ENCODE measurements at regions not wholly inside any gene's neighbourhood (a gene's known extent, or its start where the extent isn't known, plus 50 kb on each side); places are given as distances from the start of the nearest gene placed in this dataset.

GRCh38 chr11:113614097-113614496 is 92.0 kb downstream of the TMPRSS5 start:
- TF ChIP-seq, protein P1, sequence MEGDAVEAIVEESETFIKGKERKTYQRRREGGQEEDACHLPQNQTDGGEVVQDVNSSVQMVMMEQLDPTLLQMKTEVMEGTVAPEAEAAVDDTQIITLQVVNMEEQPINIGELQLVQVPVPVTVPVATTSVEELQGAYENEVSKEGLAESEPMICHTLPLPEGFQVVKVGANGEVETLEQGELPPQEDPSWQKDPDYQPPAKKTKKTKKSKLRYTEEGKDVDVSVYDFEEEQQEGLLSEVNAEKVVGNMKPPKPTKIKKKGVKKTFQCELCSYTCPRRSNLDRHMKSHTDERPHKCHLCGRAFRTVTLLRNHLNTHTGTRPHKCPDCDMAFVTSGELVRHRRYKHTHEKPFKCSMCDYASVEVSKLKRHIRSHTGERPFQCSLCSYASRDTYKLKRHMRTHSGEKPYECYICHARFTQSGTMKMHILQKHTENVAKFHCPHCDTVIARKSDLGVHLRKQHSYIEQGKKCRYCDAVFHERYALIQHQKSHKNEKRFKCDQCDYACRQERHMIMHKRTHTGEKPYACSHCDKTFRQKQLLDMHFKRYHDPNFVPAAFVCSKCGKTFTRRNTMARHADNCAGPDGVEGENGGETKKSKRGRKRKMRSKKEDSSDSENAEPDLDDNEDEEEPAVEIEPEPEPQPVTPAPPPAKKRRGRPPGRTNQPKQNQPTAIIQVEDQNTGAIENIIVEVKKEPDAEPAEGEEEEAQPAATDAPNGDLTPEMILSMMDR (IDR thresholded peaks at IDR 0.05), result no peak
- TF ChIP-seq POLR2A (IDR thresholded peaks at IDR 0.05) (no peak), EP300 (IDR thresholded peaks at IDR 0.05) (no peak)
